Dendritic cell treated with granulocyte-macrophage colony-stimulating factor and Interleukin-4, amounts not matched to agents 40 ng/mL and 50 ng/mL, for 4 days (primary cell): ENCODE measurements at regions not wholly inside any gene's neighbourhood (a gene's known extent, or its start where the extent isn't known, plus 50 kb on each side); places are given as distances from the start of the nearest gene placed in this dataset.

Source experiments
- H3K27ac Mint-ChIP-seq: one replicate; pipeline ENCODE4 v1.8.0; 2022; ENCODE audit warnings: mild to moderate bottlenecking, mixed read lengths
- H3K27me3 Mint-ChIP-seq: one replicate; pipeline ENCODE4 v1.8.0; 2022; ENCODE audit warnings: mild to moderate bottlenecking, mixed read lengths
- H3K36me3 Mint-ChIP-seq: one replicate; pipeline ENCODE4 v1.8.0; 2022; ENCODE audit warnings: low read depth, mixed read lengths
- H3K4me1 Mint-ChIP-seq: one replicate; pipeline ENCODE4 v1.8.0; 2022; ENCODE audit warnings: low read depth, mixed read lengths
- H3K4me3 Mint-ChIP-seq: one replicate; pipeline ENCODE4 v1.8.0; 2022; ENCODE audit warnings: mild to moderate bottlenecking, moderate library complexity, mixed read lengths
- H3K9me3 Mint-ChIP-seq: one replicate; pipeline ENCODE4 v1.8.0; 2022; ENCODE audit warnings: mixed read lengths
- intact Hi-C: fragments of 100-400 bp; cut with micrococcal nuclease; formaldehyde crosslinking; loops from one replicate; pipeline ENCODE4 v1.15.0; 2022

DNA sequence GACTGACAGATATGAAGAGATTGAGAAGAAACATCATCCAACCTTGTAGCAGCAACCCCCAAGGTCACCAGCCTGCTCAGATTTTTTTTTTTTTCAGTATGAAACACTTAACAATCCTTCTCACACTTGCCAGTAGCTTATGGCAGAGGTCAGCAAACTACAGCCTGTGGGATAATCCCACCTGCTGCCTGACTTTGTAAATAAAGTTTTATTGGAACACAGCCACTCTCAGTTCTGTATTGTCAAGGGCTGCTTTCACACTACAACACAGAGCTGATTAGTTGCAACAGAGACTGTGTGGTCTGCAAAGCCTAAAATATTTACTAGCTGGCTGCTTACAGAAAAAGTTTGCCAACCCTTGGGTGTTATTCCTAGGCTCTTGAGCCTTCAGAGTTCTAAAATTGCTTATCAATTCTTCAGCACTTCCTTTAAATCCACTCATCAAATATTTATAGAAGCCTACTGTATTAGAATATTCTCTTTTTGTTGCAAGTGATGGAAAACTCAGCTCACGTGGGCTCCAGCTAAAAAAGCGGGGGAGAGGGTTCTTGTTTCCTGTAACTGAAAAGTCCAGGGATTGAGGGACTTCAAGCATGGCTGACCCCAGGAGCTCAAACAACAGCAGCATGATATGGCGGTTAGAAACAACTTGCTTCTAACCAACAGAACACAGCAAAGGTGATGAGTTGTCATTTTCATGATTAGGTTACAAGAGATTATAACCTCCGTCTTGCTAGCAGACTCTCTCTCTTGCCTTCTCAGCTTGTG lies 246.1 kb downstream of the SHQ1 start:
- Mint-ChIP-seq H3K9me3 (no peaks in the 10 kb centered on the region), H3K27ac (peak overlapping the region; percentile 9), H3K4me3 (no peak overlapping the region), H3K36me3 (no peaks in the 10 kb centered on the region), H3K27me3 (peaks cover 23% of the 10 kb centered on the region), H3K4me1 (peaks cover 29% of the 10 kb centered on the region)
- intact Hi-C loops = no loop called here

DNA sequence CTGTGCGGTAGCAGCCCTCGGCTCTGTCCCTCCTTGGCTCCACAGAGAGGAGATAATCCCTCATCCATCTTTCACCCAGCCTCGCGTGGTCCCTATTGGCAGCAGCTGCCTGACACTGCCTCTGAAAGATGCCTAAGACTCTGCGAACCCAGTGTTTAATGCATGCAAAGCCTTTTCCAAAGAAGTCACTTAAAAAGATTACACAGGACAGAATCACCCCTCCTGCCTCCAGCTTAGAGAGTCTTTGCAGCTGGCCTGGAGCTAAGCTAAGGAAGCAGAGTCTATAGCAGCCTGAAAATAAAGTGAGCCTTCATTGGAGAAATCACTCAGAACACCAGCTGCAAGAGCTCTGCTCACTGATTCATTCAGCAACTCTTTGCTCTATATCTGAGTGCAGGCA lies 247.2 kb downstream of the SHQ1 start:
- H3K9me3 Mint-ChIP-seq = no peaks in the 10 kb centered on the region
- peaks cover 36% of the 10 kb centered on the region for H3K4me1 Mint-ChIP-seq
- no peak overlapping the region for H3K4me3 Mint-ChIP-seq
- intact Hi-C loops = no loop called here
- no peaks in the 10 kb centered on the region for H3K36me3 Mint-ChIP-seq
- H3K27me3 Mint-ChIP-seq = peaks cover 23% of the 10 kb centered on the region
- no peak overlapping the region for H3K27ac Mint-ChIP-seq

DNA sequence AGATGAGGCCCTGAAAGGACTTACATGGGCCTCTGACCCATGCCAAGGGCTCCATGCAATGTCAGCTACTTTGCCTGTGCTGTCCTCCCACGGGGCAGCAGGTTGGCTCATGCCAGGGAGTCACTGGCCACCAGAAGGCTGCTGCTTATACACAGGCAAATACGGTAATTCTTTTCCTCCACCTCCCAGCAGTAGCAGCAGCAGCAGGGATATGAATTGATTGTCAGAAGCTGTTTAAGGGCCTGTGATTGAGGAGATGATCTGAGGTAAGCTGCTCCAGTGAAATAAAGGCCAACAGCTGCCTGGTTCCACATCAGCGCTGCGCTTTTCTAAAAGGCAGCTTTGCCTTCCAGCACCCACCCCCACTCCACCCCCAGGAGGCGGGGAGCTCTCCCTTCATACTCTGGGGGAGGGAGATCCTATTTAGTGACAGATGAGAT lies 250.5 kb downstream of the SHQ1 start:
- intact Hi-C loops = no loop called here

DNA sequence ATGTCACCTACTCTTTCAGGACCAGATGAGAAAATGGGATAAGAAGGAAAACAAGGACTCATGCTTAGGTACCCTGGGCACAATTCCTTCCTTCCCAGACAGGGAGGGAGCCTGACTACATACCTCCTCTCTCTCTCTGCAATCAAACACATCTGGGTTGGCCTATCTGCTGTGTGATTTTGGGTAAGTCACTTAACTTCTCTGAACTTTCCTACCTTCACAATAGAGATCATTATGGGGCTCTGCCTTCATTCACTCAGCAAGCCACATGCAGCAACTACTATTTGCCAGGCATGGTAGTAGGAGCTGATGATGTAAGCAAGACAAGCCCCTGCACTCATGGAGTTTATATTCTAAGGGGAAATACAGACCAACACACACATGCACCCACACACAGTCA lies 251.2 kb downstream of the SHQ1 start:
- no peak overlapping the region for H3K4me3 Mint-ChIP-seq
- intact Hi-C loops = no loop called here
- no peaks in the 10 kb centered on the region for H3K36me3 Mint-ChIP-seq
- peaks cover 63% of the 10 kb centered on the region for H3K4me1 Mint-ChIP-seq
- peak overlapping the region; percentile 52 for H3K27ac Mint-ChIP-seq
- H3K27me3 Mint-ChIP-seq = peaks cover 13% of the 10 kb centered on the region
- no peaks in the 10 kb centered on the region for H3K9me3 Mint-ChIP-seq

More for the DNA sequence above, 250.5 kb downstream of the SHQ1 start:
- H3K27me3 Mint-ChIP-seq = peaks cover 15% of the 10 kb centered on the region
- H3K27ac Mint-ChIP-seq = peak overlapping the region; percentile 52
- no peak overlapping the region for H3K4me3 Mint-ChIP-seq
- peaks cover 63% of the 10 kb centered on the region for H3K4me1 Mint-ChIP-seq
- no peaks in the 10 kb centered on the region for H3K36me3 Mint-ChIP-seq
- H3K9me3 Mint-ChIP-seq = no peaks in the 10 kb centered on the region

DNA sequence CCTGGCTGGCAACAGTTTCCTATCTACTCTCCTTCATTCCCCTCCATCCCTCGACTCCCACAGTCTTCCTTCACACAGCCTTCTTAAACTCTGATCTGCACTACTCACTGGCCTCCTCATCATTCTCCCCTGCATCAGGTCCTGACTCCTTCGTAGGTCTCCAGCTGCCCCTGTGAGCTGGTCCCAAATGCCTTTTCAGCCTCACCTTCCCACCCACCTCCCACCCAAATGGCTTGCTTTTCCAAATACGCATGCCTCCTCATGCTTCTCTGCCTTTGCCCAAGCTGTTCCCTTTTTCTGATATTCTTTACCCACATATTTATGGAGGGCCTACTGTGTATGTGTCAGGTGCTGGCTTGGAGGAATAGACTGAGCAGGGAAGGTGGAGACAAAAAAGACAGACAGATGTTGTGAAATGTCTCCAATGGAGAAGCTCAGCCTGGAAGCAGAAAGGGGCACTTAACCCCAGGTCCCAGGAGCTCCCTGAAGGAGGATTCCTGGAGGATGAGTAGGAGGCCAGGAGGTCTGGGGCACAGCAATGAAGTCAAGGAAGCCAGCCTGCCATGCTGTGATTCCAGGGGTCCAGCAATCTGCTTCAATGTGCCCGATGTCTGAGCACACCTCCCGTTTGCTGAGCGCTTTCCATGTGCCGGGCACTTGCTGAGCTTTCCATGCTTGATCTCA lies 252.2 kb downstream of the SHQ1 start:
- Mint-ChIP-seq H3K36me3 (no peaks in the 10 kb centered on the region), H3K4me1 (peaks cover 63% of the 10 kb centered on the region), H3K27ac (no peak overlapping the region), H3K4me3 (no peak overlapping the region), H3K27me3 (peaks cover 8% of the 10 kb centered on the region), H3K9me3 (no peaks in the 10 kb centered on the region)
- intact Hi-C loops = no loop called here

GRCh38 chr3:72595376-72595775 lies 252.9 kb downstream of the SHQ1 start:
- Mint-ChIP-seq H3K36me3 (no peaks in the 10 kb centered on the region), H3K4me3 (no peak overlapping the region), H3K9me3 (no peaks in the 10 kb centered on the region), H3K4me1 (peaks cover 63% of the 10 kb centered on the region), H3K27me3 (peaks cover 8% of the 10 kb centered on the region), H3K27ac (peak overlapping the region; percentile 66)
- intact Hi-C loops = no loop called here

- no peaks in the 10 kb centered on the region for H3K9me3 Mint-ChIP-seq
- peaks cover 7% of the 10 kb centered on the region for H3K27me3 Mint-ChIP-seq
- peaks cover 59% of the 10 kb centered on the region for H3K4me1 Mint-ChIP-seq
- no peaks in the 10 kb centered on the region for H3K36me3 Mint-ChIP-seq
- intact Hi-C loops = no loop called here
- H3K27ac Mint-ChIP-seq = peak overlapping the region; percentile 66
- no peak overlapping the region for H3K4me3 Mint-ChIP-seq
Measured at GRCh38 chr3:72594615-72595215, 253.5 kb downstream of the SHQ1 start.

GRCh38 chr3:72593881-72594397 lies 254.3 kb downstream of the SHQ1 start:
- Mint-ChIP-seq H3K4me3 (no peak overlapping the region), H3K4me1 (peaks cover 51% of the 10 kb centered on the region), H3K36me3 (no peaks in the 10 kb centered on the region), H3K9me3 (no peaks in the 10 kb centered on the region), H3K27ac (peak overlapping the region; percentile 66), H3K27me3 (peaks cover 3% of the 10 kb centered on the region)
- intact Hi-C loops = no loop called here

GRCh38 chr3:72591522-72592421 lies 256.5 kb downstream of the SHQ1 start:
- intact Hi-C loops = no loop called here
- Mint-ChIP-seq H3K27me3 (no peaks in the 10 kb centered on the region), H3K9me3 (no peaks in the 10 kb centered on the region), H3K4me1 (peaks cover 32% of the 10 kb centered on the region), H3K36me3 (no peaks in the 10 kb centered on the region), H3K27ac (no peak overlapping the region), H3K4me3 (no peak overlapping the region)

GRCh38 chr3:72590732-72591221 lies 257.5 kb downstream of the SHQ1 start:
- Mint-ChIP-seq H3K36me3 (no peaks in the 10 kb centered on the region), H3K27me3 (peaks cover 3% of the 10 kb centered on the region), H3K9me3 (no peaks in the 10 kb centered on the region), H3K4me3 (no peak overlapping the region), H3K4me1 (peaks cover 24% of the 10 kb centered on the region), H3K27ac (no peak overlapping the region)
- intact Hi-C loops = no loop called here

DNA sequence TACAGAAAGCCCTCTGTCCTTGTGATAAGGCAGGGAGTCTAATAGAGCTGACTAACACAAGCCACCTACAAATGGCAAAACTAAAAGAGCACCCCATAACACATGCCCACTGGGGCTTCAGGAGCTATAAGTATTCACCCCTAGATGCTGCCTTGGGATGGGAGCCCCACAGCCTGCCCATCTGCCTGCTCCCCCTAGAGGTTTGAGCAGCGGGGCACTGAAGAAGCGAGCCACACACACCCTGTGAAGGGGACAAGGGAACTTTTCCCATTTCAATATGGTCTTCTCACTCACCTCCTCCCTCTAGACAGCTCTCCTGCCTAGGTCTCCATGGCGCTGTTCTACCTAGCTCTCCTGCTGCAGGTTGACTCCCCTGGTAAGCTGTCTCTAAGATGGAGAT lies 261.0 kb downstream of the SHQ1 start:
- Mint-ChIP-seq H3K36me3 (no peaks in the 10 kb centered on the region), H3K27me3 (peaks cover 4% of the 10 kb centered on the region), H3K9me3 (no peaks in the 10 kb centered on the region), H3K4me1 (peaks cover 10% of the 10 kb centered on the region), H3K27ac (no peak overlapping the region), H3K4me3 (no peak overlapping the region)
- intact Hi-C loops = no loop called here

- no peak overlapping the region for H3K27ac Mint-ChIP-seq
- H3K27me3 Mint-ChIP-seq = peaks cover 4% of the 10 kb centered on the region
- H3K36me3 Mint-ChIP-seq = no peaks in the 10 kb centered on the region
- peaks cover 12% of the 10 kb centered on the region for H3K4me1 Mint-ChIP-seq
- no peaks in the 10 kb centered on the region for H3K9me3 Mint-ChIP-seq
- intact Hi-C loops = no loop called here
- no peak overlapping the region for H3K4me3 Mint-ChIP-seq
Measured at GRCh38 chr3:72586694-72587093, 261.6 kb downstream of the SHQ1 start.

DNA sequence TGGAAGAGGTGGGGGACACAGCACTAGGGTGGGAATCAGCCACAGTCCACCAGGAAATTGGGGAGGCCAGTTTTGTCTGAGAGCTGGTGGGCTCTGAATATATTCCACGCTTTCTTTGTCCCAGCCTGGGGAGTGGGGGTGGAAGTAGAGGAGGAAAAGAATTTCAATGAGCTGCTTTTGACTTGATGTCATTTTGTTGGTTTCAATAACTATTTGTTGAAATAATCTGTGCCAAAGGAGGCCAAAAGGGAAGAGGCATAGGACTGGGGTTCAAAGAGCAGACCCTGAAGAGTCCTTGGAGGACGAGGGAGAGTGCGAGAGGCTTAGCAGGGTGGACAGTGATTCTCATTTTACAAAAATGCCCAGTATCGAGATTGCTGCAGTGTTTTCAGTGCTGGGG lies 262.3 kb downstream of the SHQ1 start:
- H3K27me3 Mint-ChIP-seq = peaks cover 4% of the 10 kb centered on the region
- no peak overlapping the region for H3K4me3 Mint-ChIP-seq
- intact Hi-C loops = no loop called here
- H3K36me3 Mint-ChIP-seq = no peaks in the 10 kb centered on the region
- no peak overlapping the region for H3K27ac Mint-ChIP-seq
- peaks cover 17% of the 10 kb centered on the region for H3K4me1 Mint-ChIP-seq
- H3K9me3 Mint-ChIP-seq = no peaks in the 10 kb centered on the region
